HG03280 (cell line): ENCODE measurements at regions not wholly inside any gene's neighbourhood (a gene's known extent, or its start where the extent isn't known, plus 50 kb on each side); places are given as distances from the start of the nearest gene placed in this dataset.
"Not testable (repeated sequence)": the region's sequence is repeated elsewhere in the genome, so short reads cannot be mapped to it uniquely, and the experiment has no call there.

Source experiments
- ATAC-seq: cut with Tn5 transposase; IDR thresholded peaks from one replicate; pipeline ENCODE4 v1.9.1; 2021; ENCODE audit warnings: mild to moderate bottlenecking, moderate library complexity; ENCODE audit not compliant: unreplicated experiment

GRCh38 chr5:167284222-167284890 is 1007.1 kb upstream of the WWC1 start:
- ATAC-seq: no peak

DNA sequence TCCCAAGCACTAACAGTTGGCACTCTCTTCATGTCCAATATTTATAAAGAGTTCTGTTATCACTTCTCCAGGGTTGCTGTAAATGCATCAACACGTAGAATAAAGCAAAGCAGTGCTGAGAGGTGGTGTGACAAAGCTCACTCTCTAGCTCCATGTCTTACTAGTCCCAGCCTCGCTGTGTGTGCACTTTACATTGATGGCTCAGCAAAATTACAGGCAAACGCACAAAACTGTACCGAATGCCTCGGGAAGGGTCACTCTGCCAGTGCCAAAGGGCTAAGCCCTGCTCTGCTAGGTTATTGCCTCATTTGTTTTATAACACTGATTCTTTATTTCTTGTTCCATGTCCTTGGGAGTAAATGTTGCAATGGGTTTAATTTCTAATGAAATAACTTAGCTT is 1005.9 kb upstream of the WWC1 start:
- no peak for ATAC-seq

GRCh38 chr5:167286891-167287290 is 1004.6 kb upstream of the WWC1 start:
- no peak for ATAC-seq

DNA sequence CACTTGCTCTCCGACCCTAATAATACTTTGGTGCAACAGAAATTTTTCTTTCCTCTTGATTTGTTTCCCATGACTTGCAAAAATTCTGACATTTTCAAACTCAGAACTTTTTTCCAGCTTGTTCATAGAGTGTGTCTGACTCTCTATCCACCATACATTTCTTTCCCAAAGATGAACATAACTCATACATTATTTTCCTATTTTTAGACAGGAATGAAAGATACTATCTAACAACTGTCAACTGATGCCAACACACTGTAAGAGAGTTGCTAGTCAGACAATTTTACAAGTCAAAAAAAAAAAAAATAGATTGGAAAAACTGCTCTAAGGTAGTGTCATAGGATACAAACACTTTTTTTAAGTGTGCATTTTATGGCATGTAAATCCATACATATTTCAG is 1001.0 kb upstream of the WWC1 start:
- ATAC-seq: no peak

DNA sequence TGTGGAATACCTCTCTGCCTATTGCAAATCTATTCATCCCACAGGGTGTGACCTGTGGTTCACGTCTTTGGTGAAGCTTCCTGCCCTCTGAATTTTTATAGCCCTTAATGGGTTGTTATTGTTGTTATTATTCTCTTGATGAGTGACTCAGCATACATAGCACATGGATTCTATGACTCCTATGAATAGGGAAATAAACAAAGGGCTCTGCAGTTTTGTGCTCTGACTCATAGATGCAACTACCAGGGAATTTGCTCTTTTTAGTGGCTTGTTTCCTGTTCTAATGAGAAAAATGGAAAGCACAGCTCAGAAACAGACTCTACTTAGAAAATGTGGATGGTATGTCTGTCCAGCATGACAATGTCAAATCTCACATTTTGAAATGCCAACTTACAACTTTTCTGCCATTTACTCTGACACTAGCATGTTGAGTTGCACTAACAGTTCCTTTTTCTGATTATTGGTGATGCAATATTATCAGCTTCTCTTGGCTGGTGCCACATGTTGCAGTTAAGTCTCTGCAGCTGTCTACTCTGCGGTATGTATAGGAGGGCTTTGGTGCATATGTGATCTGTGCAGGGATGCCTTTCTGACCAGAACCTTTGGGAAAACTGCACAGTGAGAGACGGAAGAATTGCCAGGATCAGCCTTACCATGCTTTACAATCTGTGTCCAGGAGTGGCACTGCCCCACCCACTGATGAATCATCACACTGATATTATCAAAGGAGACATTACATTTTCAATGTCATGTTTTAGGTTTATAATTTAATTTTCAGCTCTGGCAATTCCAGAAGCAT is 996.4 kb upstream of the WWC1 start:
- no peak for ATAC-seq

DNA sequence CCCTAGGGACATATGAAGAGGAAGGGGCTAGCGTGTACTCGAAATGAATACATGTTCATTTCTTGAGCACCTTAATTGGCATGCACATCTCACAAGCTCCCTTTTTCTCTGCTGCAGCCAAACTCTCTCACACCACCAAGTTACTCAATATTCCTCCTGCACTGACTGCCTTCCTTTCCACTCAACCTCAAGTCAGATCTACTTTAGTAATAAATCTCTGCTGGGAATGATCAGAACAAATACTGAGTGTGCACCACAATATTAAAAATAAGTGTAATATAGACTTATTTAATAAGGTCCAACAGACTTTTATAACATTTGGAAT is 995.8 kb upstream of the WWC1 start:
- no peak for ATAC-seq

- ATAC-seq: no peak
These were observed 995.4 kb upstream of the WWC1 start for GRCh38 chr5:167296066-167296465.

DNA sequence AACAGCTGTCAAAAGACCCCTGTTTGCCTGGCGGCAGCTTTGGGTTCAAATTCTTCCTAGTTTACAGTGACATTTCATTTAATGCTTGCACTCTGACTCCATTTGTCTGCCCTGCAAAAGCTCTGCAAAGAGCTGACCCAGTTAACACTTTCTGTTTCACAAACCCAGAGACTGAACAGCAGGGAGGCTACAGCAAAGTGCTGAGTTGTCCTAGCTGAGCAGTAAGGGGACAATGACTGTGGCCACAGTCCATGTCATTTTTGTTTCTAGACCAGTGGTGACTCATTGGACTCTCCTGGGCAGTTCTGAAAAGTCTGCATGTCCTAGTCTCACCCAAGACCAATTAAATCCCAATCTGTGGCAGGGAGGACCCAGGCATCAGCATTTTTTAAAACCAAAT is 994.8 kb upstream of the WWC1 start:
- ATAC-seq: no peak

DNA sequence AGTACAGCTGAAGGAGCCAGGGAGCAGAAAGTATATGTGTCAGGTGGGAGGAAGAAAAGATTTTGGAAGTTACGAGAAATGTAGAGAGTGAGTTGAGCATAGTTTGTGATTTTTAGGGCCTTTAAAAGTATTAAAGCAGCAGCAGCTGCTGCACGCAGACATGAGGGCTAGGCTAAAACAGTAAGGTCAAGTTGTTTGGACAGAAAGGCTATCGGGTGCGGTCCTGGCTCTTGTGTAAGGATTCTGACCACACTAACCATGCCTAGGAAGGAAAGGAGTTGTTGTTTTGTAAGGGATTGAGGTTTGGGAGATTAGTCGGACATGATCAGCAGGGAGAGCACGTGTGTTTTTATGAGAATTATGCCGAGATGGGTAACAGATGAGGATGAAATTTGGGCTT is 991.6 kb upstream of the WWC1 start:
- ATAC-seq: not testable (repeated sequence)

GRCh38 chr5:167303582-167303981 is 987.9 kb upstream of the WWC1 start:
- no peak for ATAC-seq

DNA sequence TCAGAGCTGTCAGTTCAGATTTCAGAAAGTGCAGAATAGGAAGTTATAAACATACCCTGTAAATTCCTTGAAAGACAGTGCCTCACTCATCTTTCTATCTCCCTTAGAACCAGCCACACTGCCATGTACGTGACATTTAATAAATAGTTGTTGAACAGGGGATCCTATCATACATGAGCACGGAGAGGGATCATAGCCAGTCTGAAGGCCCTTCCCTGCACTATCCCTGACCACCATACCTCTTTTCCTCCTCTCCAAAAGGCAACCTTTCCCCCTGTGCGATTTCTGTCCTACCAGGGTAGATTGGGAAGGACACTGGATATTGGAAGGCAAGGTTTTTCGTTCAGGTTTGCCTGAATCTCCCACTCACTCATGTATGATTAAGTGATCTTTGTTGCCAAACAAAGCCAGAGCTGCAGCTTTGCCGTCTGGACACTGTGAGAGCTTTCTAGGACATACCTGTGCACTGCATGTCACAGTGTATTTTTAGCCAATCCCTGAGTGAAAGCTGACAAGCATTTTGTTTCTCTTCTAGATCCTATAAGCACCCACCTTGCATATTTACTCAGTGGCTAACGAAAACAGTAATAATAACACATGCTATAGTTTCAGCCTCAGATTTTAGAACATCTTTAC is 986.5 kb upstream of the WWC1 start:
- ATAC-seq: no peak

DNA sequence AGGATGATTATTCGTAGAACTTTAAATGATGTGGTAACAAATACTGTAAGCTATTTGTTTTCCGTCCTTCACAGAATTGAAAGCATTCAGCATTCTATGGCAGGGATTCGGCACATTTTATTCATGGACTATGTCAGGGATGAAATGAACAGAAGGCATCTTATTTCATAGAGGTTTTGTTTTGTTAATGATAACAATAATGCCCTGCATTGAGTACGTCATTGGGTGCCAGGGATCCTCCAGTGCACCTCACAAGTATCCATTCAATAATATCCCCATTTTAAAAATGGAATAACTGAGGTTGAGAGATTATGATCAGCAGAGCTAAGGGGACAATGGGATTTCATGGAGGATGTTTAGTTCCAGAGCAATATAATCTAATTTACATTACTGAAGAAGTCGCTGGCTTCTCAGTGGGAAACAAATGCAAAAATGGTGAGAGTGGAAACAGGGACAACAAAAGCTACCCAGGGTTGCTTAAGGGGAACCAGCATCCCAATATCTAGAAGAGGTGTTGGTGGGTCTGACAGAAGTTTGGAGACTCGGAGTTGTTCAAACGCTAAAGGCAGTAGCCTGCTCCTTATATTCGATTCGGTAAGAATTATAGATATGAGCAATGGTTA is 985.7 kb upstream of the WWC1 start:
- no peak for ATAC-seq

DNA sequence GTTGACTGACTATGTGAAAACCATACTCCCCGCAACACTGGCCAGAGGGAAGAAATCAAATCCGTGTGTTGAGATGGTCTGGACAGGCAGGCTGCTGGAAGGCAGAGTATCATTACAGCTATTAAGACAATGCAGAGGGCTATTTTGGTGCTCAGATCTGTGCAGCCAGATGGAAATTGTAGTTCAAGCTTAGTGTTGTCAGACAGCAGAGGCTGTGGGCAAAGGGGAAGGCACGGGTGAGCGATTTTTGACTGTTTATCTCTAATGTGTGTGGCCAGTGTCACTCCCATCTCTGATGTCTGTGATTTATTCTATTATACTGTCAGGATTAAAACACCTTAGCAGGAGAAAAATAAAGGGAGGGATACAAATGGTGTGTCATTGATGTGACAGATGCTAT is 984.4 kb upstream of the WWC1 start:
- ATAC-seq: no peak

GRCh38 chr5:167308466-167308865 is 983.0 kb upstream of the WWC1 start:
- ATAC-seq: no peak

- no peak for ATAC-seq
These were observed 981.4 kb upstream of the WWC1 start for GRCh38 chr5:167309941-167310517.

DNA sequence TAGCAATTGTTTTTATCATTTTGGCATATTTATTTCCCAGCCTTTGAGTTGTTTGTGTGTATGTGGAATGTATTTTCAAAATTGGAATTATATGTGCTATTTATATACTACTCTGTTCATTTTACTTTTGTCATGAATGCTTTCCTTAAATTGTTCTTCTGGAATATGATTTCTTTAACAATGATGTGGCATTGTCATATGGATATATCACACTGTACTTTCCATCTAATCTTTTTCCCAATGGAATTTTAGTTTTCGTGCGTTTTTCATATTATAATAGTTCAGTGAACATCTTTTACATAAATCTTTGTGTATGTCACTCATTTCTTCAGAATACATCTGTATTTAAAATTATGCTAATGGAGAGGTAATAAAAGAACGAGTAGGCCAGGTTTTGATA is 980.1 kb upstream of the WWC1 start:
- ATAC-seq: no peak

- ATAC-seq: no peak
These were observed 979.2 kb upstream of the WWC1 start for GRCh38 chr5:167312225-167312624.

DNA sequence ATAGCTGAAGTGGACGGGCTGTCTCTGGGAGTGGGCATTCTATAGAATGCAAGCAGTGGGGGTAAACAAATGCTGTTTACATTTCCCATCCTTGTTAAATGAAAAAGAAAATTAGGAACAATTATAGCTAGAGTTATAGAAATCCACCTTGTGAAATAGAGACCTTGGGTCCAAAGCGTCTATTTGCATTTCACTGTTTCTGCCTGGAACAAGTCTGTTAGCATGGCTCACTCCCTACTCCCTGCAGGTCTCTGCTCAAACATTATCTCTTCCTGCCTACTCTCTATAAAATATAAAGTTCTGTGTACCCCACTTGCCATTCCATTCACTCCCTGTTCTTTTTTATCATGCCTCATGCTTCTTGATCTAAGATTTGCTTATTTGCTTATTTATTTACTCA is 975.7 kb upstream of the WWC1 start:
- ATAC-seq: no peak

- ATAC-seq: no peak
These were observed 973.6 kb upstream of the WWC1 start for GRCh38 chr5:167317884-167318283.

DNA sequence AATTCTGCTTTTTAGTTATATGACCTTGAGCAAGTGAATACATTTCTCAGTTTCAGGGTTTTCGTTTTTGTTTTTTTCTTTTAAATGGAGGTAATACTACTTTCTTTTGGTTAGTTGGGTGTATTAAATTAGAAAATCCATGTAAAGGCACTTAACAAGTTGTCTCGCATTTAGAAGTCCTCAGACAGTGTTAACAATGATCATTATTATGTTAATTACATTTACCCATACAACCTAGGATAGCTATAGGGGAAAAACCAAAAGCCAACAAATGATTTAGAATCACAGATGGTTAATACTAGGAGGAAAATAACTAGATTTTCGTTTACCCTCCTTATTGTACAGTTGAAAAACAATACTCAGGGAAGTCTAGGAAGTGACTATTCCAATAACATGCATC is 972.2 kb upstream of the WWC1 start:
- no peak for ATAC-seq

DNA sequence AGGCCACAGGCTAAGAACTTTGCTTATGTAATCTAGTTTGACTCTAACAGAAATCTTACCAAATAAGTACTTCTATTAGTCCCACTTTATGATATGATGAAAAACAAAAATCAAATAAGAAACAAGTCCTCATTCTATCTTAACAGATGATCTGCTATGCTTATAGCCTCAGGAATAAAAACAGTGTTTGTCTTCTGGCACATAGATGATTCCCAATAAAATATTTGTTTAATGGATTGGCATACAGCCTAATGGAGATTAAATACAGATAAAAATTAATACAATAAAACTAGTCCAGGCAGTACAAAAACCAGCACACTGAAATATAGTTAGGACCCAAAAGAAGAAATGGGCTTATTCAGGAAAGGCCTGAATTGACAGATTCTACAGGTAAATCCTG is 971.4 kb upstream of the WWC1 start:
- no peak for ATAC-seq

DNA sequence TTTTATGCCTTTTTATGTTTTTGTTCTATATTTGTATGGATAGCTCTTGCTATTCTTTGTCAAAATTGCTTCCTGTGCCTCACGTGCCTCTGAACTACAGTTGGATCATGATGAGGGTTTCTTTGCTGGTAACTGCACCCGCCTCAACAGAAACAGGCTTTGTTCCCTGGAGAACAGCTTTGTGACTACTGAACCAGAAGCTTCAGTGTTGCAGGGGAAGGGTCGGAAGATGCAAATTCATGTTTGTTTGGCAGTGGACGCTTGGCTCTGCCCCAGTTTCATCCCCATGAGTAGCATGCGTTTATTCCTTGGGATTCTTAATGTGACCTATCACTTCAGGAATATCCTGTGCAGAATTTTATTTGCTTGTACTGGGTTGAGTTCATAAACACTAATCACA is 959.1 kb upstream of the WWC1 start:
- no peak for ATAC-seq
